CD14-positive monocyte (primary cell): ENCODE measurements at regions not wholly inside any gene's neighbourhood (a gene's known extent, or its start where the extent isn't known, plus 50 kb on each side); places are given as distances from the start of the nearest gene placed in this dataset.

Experiments used
- DNase-seq, 3 donors: peaks; one replicate each; pipeline ENCODE4 v3.0.0-alpha.2; 2011 to 2022
- H2AFZ ChIP-seq: 2 replicates; pipeline ENCODE4 v1.6.0; 2012; ENCODE audit warnings: mild to moderate bottlenecking, low read depth, low read length, inconsistent platforms; ENCODE audit not compliant: insufficient read depth, poor library complexity, severe bottlenecking
- H3K27ac ChIP-seq, 2 donors: 1 replicate in 1 of 2; 2 replicates in 1 of 2; pipeline ENCODE4 v1.5.1; 2012 to 2013; ENCODE audit warnings: low read length in 2 of 2, control low read depth in 1 of 2, inconsistent platforms in 1 of 2, low read depth in 1 of 2, mild to moderate bottlenecking in 1 of 2
- H3K27me3 ChIP-seq, 2 donors: one replicate each; pipeline versions ENCODE4 v1.6.0 to v1.6.1; 2011 to 2013; ENCODE audit warnings: low read length in 2 of 2; ENCODE audit not compliant: control insufficient read depth in 2 of 2, insufficient read depth in 2 of 2
- H3K36me3 ChIP-seq, 2 donors: replicated peaks in 1 of 2; 1 replicate in 1 of 2; 2 replicates in 1 of 2; pipeline versions ENCODE4 v1.5.1 to v1.6.1; 2012 to 2013; ENCODE audit warnings: low read length in 2 of 2, control low read depth in 1 of 2, inconsistent platforms in 1 of 2, mild to moderate bottlenecking in 1 of 2; ENCODE audit not compliant: insufficient read depth in 2 of 2, control insufficient read depth in 1 of 2
- H3K4me1 ChIP-seq, 2 donors: 1 replicate in 1 of 2; 2 replicates in 1 of 2; pipeline versions ENCODE4 v1.5.1 to v1.6.1; 2012 to 2013; ENCODE audit warnings: low read length in 2 of 2, control low read depth in 1 of 2, inconsistent platforms in 1 of 2, mild to moderate bottlenecking in 1 of 2, moderate library complexity in 1 of 2; ENCODE audit not compliant: insufficient read depth in 2 of 2, control insufficient read depth in 1 of 2
- H3K4me2 ChIP-seq: replicated peaks from 2 replicates; pipeline ENCODE3; 2012; ENCODE audit warnings: low read length, moderate library complexity, mild to moderate bottlenecking; ENCODE audit not compliant: poor library complexity, severe bottlenecking; ENCODE audit errors: extremely low read depth
- H3K4me3 ChIP-seq, 3 experiments: fragments of 200-600 bp in 1 of 3; sonication (generic) in 1 of 3; replicated peaks in 1 of 3; 1 replicate in 2 of 3; 2 replicates in 1 of 3; pipeline ENCODE4 v1.5.1; 2011 to 2013; ENCODE audit warnings: low read length in 3 of 3, mild to moderate bottlenecking in 3 of 3, control low read depth in 2 of 3, low read depth in 2 of 3, inconsistent platforms in 1 of 3, moderate library complexity in 1 of 3
- H3K79me2 ChIP-seq: 2 replicates; pipeline ENCODE4 v1.6.0; 2012; ENCODE audit warnings: mild to moderate bottlenecking, control low read depth, inconsistent platforms, low read length, moderate library complexity; ENCODE audit not compliant: insufficient read depth
- H3K9ac ChIP-seq: 2 replicates; pipeline ENCODE4 v1.6.0; 2017; ENCODE audit warnings: low read length, mild to moderate bottlenecking; ENCODE audit not compliant: insufficient read depth, poor library complexity, severe bottlenecking
- H3K9me3 ChIP-seq, 2 donors: replicated peaks in 1 of 2; 1 replicate in 1 of 2; 2 replicates in 1 of 2; pipeline versions ENCODE4 v1.5.1 to v1.6.1; 2012 to 2013; ENCODE audit warnings: low read length in 2 of 2, control low read depth in 1 of 2; ENCODE audit not compliant: control insufficient read depth in 1 of 2, insufficient read depth in 1 of 2
- H4K20me1 ChIP-seq: 2 replicates; pipeline ENCODE4 v1.6.0; 2012; ENCODE audit warnings: mild to moderate bottlenecking, low read length, control low read depth, moderate library complexity; ENCODE audit not compliant: insufficient read depth
- H3K27ac Mint-ChIP-seq, 7 donors: one replicate each; pipeline ENCODE4 v1.8.0; 2020; ENCODE audit warnings: mild to moderate bottlenecking in 7 of 7, mixed read lengths in 7 of 7, moderate library complexity in 6 of 7, inconsistent platforms in 2 of 7
- H3K27me3 Mint-ChIP-seq, 3 donors: one replicate each; pipeline ENCODE4 v1.8.0; 2021 to 2022; ENCODE audit warnings: low read depth in 3 of 3, mild to moderate bottlenecking in 3 of 3, mixed read lengths in 3 of 3, moderate library complexity in 3 of 3, inconsistent platforms in 1 of 3
- H3K36me3 Mint-ChIP-seq, 2 donors: one replicate each; pipeline ENCODE4 v1.8.0; 2020; ENCODE audit warnings: mixed read lengths in 2 of 2, inconsistent platforms in 1 of 2, mild to moderate bottlenecking in 1 of 2
- H3K4me1 Mint-ChIP-seq: one replicate; pipeline ENCODE4 v1.8.0; 2020; ENCODE audit warnings: mild to moderate bottlenecking, mixed read lengths
- H3K4me3 Mint-ChIP-seq, 2 donors: one replicate each; pipeline ENCODE4 v1.8.0; 2020; ENCODE audit warnings: mild to moderate bottlenecking in 2 of 2, mixed read lengths in 2 of 2, moderate library complexity in 1 of 2
- H3K9me3 Mint-ChIP-seq, 7 donors: one replicate each; pipeline ENCODE4 v1.8.0; 2020 to 2022; ENCODE audit warnings: mixed read lengths in 7 of 7, mild to moderate bottlenecking in 6 of 7, moderate library complexity in 6 of 7, inconsistent platforms in 2 of 7
- CTCF ChIP-seq: fragments of 200-600 bp; IDR thresholded peaks from one replicate; pipeline ENCODE4 v1.8.0; 2022; ENCODE audit warnings: antibody characterized with exemption, mild to moderate bottlenecking
- WGBS: methylation state at CpG from one replicate; pipeline ENCODE4 v1.1.5; 2013; ENCODE audit warnings: missing lambda C conversion rate; ENCODE audit not compliant: insufficient coverage; 5-methylcytosine and 5-hydroxymethylcytosine counted together
- intact Hi-C, 2 donors: fragments of 100-400 bp; cut with micrococcal nuclease; formaldehyde crosslinking; loops; one replicate each; pipeline versions ENCODE4 v1.15.0 to v1.15.1; 2023

- Histone ChIP-seq H3K36me3 (no peaks in the 10 kb centered on the region), H3K9me3 (no peaks in the 10 kb centered on the region), H3K4me3 (no peak overlapping the region), H3K79me2 (no peaks in the 10 kb centered on the region), H3K4me1 (no peaks in the 10 kb centered on the region), H4K20me1 (no peaks in the 10 kb centered on the region), H3K9ac (no peak overlapping the region), H2AFZ (no peak overlapping the region), H3K27me3 (peaks cover 0 to 2% of the 10 kb centered on the region in 2 donors), H3K4me2 (no peak overlapping the region), H3K27ac (no peak overlapping the region)
- no peaks in the 10 kb centered on the region for H3K4me1 Mint-ChIP-seq
- intact Hi-C loops, result no loop called here
- H3K27me3 Mint-ChIP-seq, result peaks cover 0 to 4% (median 1%) of the 10 kb centered on the region in 3 donors
- whole genome bisulfite sequencing, result no CpG with 5 or more reads among the region's 3 CpGs
- DNase-seq, result no peak
- TF ChIP-seq CTCF, result no peak
- no peak overlapping the region for H3K4me3 Mint-ChIP-seq
- H3K9me3 Mint-ChIP-seq, result peaks cover 0 to 2% (median 0%) of the 10 kb centered on the region in 7 donors
- H3K36me3 Mint-ChIP-seq, result no peaks in the 10 kb centered on the region
- no peak overlapping the region for H3K27ac Mint-ChIP-seq
These were observed 270.4 kb upstream of the PRKCQ start for GRCh38 chr10:6850452-6850851.

- WGBS, result 100% methylated on average over 2 of the region's 3 CpGs
- intact Hi-C loops, result no loop called here
These were observed 267.5 kb upstream of the PRKCQ start for GRCh38 chr10:6847561-6847960.

More at GRCh38 chr10:6847561-6847960, 267.5 kb upstream of the PRKCQ start:
- Mint-ChIP-seq H3K27me3 (peaks cover 0 to 2% (median 2%) of the 10 kb centered on the region in 3 donors), H3K4me1 (peaks cover 14% of the 10 kb centered on the region), H3K27ac (no peak overlapping the region), H3K36me3 (no peaks in the 10 kb centered on the region), H3K9me3 (peaks cover 0 to 2% (median 0%) of the 10 kb centered on the region in 7 donors), H3K4me3 (no peak overlapping the region)
- Histone ChIP-seq H3K4me2 (no peak overlapping the region), H2AFZ (no peak overlapping the region), H3K27ac (no peak overlapping the region), H3K9ac (no peak overlapping the region), H3K4me3 (no peak overlapping the region), H3K36me3 (no peaks in the 10 kb centered on the region), H4K20me1 (no peaks in the 10 kb centered on the region), H3K79me2 (no peaks in the 10 kb centered on the region), H3K4me1 (peaks cover 9 to 12% of the 10 kb centered on the region in 2 donors), H3K9me3 (no peaks in the 10 kb centered on the region), H3K27me3 (no peaks in the 10 kb centered on the region)
- no peak for TF ChIP-seq CTCF
- no peak for DNase-seq
